NCI-H146 treated with DMSO at 0.1 percent for 48 hours (cell line): ENCODE measurements at regions not wholly inside any gene's neighbourhood (a gene's known extent, or its start where the extent isn't known, plus 50 kb on each side); places are given as distances from the start of the nearest gene placed in this dataset.
"Not testable (repeated sequence)": the region's sequence is repeated elsewhere in the genome, so short reads cannot be mapped to it uniquely, and the experiment has no call there.

Experiments used
- DNase-seq: peaks from one replicate; lab custom pipeline; 2025; ENCODE audit not compliant: unreplicated experiment; lab: John Stamatoyannopoulos, UW

DNA sequence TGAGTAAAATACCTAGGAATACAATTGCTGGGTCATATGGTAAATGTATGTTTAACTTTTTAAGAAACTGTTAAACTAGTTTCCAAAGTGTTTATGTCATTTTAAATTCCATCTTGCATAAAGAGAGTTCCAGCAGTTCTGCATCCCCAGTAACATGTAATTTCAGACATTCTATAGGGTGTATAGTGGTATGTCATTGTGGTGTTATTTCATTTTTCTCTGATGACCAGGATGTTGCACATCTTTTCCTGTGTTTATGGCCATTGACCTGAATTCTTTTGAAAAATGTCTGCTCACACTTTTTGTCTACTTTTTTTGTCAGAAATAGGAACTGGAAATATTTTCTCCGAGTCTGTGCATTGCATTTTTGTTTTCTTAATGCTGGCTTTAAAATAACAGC, 128.9 kb downstream of the TMEM200A start:
- no peak for DNase-seq

- DNase-seq: no peak
Observed at GRCh38 chr6:130500693-130501092, 134.9 kb downstream of the TMEM200A start.

DNA sequence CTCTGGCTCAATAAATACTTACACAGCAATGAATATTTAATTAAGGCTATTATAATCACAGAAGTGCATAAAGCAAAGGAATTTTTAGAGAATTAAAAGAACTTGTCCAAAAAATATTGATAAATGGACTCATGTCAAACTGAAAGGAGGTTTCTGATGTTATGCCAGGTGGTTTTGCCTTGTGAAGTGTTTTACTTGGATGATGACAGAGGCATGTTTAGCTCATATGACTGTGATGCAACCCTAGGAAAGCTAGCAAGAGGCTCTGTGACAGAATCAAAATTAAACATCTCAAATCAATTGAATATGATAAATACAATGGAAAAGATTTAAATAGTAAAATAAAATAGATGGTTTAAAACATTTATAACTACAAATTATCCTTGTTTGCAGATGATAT, 137.3 kb downstream of the TMEM200A start:
- DNase-seq: no peak

GRCh38 chr6:130505808-130506598, 140.2 kb downstream of the TMEM200A start:
- DNase-seq: no peak

DNA sequence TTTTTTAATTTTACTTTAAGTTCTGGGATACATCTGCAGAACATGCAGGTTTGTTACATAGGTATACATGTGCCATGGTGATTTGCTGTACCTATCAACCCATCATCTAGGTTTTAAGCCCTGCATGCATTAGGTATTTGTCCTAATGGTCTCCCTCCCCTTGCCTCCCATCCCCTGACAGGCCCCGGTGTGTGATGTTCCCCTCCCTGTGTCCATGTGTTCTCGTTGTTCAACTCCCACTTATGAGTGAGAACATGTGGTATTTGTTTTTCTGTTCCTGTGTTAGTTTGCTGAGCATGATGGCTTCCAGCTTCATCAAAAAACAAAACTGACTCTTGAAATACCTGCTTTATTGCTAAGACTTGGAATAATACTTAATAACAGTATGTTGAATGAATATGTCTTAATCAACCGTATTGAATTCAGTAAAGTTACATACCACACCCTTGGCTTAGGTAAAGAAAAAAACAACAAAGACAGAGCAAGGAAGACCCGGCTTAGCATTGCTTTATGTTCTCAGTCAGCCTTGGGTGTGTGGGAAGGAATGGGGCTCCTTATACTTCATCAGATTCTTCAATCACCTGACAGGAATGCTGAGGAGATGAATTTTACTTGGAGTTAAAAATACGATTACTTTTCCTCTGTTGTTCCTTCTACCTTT, 141.3 kb downstream of the TMEM200A start:
- not testable (repeated sequence) for DNase-seq

GRCh38 chr6:130507666-130508028, 141.8 kb downstream of the TMEM200A start:
- DNase-seq: no peak

- DNase-seq: no peak
Observed at GRCh38 chr6:130513770-130514169, 148.0 kb downstream of the TMEM200A start.

- DNase-seq: no peak
Observed at GRCh38 chr6:130514712-130515111, 148.9 kb downstream of the TMEM200A start.

DNA sequence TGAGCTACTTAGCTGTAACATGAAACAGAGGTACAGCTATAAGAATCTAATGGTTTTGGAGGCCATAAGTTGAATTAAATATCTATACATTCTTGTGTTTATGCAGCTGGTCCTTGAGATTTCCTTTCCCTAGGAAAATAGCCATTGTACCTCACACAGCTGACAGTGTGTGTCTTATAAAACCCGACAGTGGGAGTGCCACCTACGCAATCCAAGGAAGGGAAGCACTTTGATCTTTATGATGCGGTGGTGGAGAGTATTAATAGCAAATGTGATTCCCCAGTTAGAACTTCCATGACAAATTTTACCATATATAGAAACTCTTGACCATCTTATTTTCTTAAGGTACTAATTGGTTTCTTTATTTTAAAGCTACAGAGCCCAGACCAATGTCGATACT, 149.5 kb downstream of the TMEM200A start:
- no peak for DNase-seq

- no peak for DNase-seq
Observed at GRCh38 chr6:130516604-130517003, 150.8 kb downstream of the TMEM200A start.

DNA sequence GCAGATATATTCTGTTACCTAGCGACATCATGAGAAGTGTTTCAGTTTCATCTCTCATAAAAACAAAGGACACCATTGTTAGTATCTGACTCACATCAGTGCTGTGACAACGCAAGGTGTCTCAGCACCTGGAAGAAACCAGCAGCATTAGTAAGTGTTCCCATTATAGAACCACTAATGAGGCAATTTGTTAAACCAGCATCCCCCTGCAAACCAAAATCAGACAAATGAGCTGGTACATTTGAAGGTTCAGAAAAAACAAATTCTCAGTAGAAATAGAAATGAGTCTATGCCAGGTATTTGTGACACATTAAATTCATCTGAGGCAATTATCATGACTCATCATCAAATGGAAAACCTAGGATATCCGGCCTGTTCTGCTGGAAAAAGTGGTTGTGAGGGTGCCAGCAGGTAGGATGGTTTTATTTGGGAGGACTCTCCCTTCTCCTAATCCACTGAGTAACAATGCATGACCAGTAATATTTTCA, 151.7 kb downstream of the TMEM200A start:
- DNase-seq: no peak

DNA sequence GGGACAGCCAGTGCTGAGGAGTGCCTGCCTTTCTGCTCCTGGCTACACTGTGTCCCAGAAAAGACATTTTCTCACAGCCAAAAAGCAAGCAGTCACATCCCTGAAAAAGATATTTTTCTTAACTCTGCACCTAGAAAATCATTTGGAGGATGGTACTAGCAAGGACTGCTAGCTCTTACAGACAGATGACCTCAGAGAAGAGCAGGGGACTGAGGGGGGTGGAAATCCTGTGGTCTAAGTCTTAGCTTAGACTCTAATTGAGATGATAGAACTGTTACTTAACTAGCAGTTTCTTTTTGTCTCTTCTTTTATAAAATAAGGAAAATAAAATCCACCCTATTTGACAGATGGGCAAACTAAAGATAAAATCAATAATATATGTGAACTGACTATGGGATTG, 152.8 kb downstream of the TMEM200A start:
- no peak for DNase-seq

GRCh38 chr6:130520221-130520620, 154.4 kb downstream of the TMEM200A start:
- no peak for DNase-seq

- no peak for DNase-seq
Observed at GRCh38 chr6:130520801-130521200, 155.0 kb downstream of the TMEM200A start.

DNA sequence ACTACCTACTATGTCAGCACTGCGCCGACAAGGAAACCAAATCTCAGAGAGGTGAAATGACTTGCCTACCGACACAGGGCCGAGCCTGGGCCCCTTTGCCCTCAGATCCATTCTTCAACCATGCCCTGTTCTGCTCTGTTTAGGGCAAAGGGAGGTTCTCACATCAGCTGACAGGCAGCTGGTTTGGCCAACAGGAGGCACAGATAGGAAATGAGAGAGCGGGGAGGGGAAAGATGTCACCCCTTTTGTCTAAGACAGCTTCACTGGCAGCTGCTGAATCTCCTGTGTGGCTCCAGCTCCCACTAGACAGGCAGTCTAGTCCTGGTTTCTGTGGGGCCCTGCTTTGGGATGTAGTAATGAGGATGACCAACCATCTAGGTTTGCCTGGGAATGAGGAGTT, 158.7 kb downstream of the TMEM200A start:
- no peak for DNase-seq

- no peak for DNase-seq
Observed at GRCh38 chr6:130525408-130525807, 159.6 kb downstream of the TMEM200A start.

- DNase-seq: no peak
Observed at GRCh38 chr6:130526466-130526865, 160.6 kb downstream of the TMEM200A start.

DNA sequence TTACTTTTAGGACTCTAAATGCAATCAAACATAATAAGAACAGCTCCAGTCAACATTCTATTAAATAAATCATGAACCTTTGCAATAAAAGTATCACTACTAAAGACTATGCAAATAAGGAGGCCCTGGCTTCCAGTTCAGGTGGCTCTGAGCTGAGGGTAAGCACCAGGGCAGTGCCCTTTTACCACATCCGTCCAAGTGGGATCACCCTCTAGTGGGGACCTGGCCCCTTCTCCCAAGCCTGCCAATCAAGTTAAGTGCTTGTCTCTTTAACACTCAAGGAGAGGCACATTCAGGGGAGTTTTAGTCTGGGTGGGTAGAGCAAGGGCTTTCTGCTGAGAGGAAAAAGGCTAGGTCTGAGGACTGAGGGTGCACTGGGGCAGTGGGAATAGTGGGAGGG, 161.4 kb downstream of the TMEM200A start:
- no peak for DNase-seq

DNA sequence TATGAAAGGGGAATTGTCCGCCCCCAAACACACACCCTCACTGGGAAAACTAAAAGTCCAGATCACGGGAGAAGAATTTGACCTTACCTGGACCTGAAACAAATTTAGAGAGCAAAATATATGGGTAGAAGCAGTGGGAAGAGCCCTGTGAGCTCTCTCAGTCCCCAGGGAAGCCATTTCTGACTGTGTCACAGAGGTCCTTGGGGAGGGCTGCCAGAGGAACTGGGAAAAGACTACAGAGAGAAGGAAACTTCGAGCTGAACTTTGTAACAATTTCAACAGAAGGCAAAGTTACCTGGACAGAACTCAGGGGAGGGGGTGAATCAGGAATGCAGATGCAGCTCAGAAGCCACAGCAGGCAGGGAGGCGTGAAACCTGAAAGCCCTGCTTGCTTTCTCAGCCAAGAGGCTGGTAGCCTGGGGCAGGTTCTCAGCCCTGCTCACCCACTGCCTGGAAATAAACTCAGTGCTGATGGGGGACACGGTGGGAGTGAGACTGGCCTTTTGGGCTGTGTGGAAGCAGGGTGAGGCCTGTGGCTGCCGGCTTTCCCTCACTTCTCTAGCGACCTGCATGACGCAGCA, 163.8 kb downstream of the TMEM200A start:
- DNase-seq: no peak

- no peak for DNase-seq
Observed at GRCh38 chr6:130534627-130535026, 168.8 kb downstream of the TMEM200A start.

GRCh38 chr6:130535242-130535641, 169.4 kb downstream of the TMEM200A start:
- DNase-seq: no peak

GRCh38 chr6:130537447-130537846, 171.6 kb downstream of the TMEM200A start:
- DNase-seq: no peak
